ENCODE measurements at regions not wholly inside any gene's neighbourhood (a gene's known extent, or its start where the extent isn't known, plus 50 kb on each side); places are given as distances from the start of the nearest gene placed in this dataset.

GRCh38 chr4:31984872-31985271 is 1264.7 kb downstream of the PCDH7 start:
- TF ChIP-seq POLR2A (IDR thresholded peaks at IDR 0.05; ENCODE audit: low read length), result no peak
- TF ChIP-seq CTCF (IDR thresholded peaks at IDR 0.05), result no peak
- TF ChIP-seq KDM1A (IDR thresholded peaks at IDR 0.05; ENCODE audit: low read depth), result no peak
- no peak for TF ChIP-seq RCOR1 (IDR thresholded peaks at IDR 0.05; ENCODE audit: low read depth, low read length)
- TF ChIP-seq USF2 (IDR thresholded peaks at IDR 0.05), result no peak
- no peak for TF ChIP-seq CEBPB (IDR thresholded peaks at IDR 0.05)
- no peak for TF ChIP-seq HES2 (IDR thresholded peaks at IDR 0.05)
- no peak for TF ChIP-seq ELK1 (IDR thresholded peaks at IDR 0.05; ENCODE audit: low read depth, low read length)
- TF ChIP-seq SREBF2 (IDR thresholded peaks at IDR 0.05), result no peak
